ENCODE measurements at regions not wholly inside any gene's neighbourhood (a gene's known extent, or its start where the extent isn't known, plus 50 kb on each side); places are given as distances from the start of the nearest gene placed in this dataset.

GRCh38 chr11:115030166-115030565, 351.8 kb downstream of the NXPE2 start:
- Mint-ChIP-seq H3K27ac (no peak overlapping the region), H3K27me3 (no peaks in the 10 kb centered on the region), H3K4me1 (no peaks in the 10 kb centered on the region), H3K4me3 (no peak overlapping the region), H3K36me3 (no peaks in the 10 kb centered on the region), H3K9me3 (peaks cover 0 to 2% of the 10 kb centered on the region in 2 donors)
- no peak for ATAC-seq (replicated peaks)
- no peak for DNase-seq

- Mint-ChIP-seq H3K4me3 (no peak overlapping the region), H3K27me3 (no peaks in the 10 kb centered on the region), H3K36me3 (no peaks in the 10 kb centered on the region), H3K27ac (no peak overlapping the region), H3K4me1 (no peaks in the 10 kb centered on the region), H3K9me3 (peaks cover 1 to 6% of the 10 kb centered on the region in 2 donors)
- no peak for ATAC-seq (replicated peaks)
- no peak for DNase-seq
These were observed 358.3 kb downstream of the NXPE2 start for GRCh38 chr11:115036406-115037180.

DNA sequence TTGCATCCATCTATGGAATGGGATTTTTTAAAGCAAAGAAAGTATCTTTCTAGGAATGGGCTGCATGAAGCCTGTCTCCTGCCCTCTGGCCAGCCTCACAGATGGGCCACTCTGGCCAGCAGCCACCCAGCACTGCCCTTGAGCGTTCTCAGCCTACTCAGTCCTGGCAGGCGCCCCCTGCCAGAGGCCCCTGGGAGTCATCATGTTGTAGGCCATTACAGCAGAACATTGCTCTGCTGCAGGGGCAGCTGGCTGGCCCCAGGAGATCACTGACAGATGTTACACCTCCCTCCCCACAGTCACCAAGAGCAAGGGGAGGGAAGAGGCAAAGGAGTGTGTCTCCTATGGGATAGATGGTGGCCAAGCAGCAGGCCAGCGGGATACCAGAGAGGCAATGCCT, 363.7 kb downstream of the NXPE2 start:
- DNase-seq: no peak
- Mint-ChIP-seq H3K4me3 (no peak overlapping the region), H3K36me3 (no peaks in the 10 kb centered on the region), H3K4me1 (no peaks in the 10 kb centered on the region), H3K9me3 (peaks cover under 1 to 6% of the 10 kb centered on the region in 2 donors), H3K27ac (no peak overlapping the region), H3K27me3 (no peaks in the 10 kb centered on the region)
- no peak for ATAC-seq (replicated peaks)

- Mint-ChIP-seq H3K36me3 (no peaks in the 10 kb centered on the region), H3K9me3 (peaks cover 3 to 6% of the 10 kb centered on the region in 2 donors), H3K4me1 (no peaks in the 10 kb centered on the region), H3K27ac (no peak overlapping the region), H3K27me3 (no peaks in the 10 kb centered on the region), H3K4me3 (no peak overlapping the region)
- DNase-seq (no peak), ATAC-seq (replicated peaks) (no peak)
These were observed 369.3 kb downstream of the NXPE2 start for GRCh38 chr11:115047631-115048030.

GRCh38 chr11:115049796-115050195, 371.5 kb downstream of the NXPE2 start:
- Mint-ChIP-seq H3K4me1 (no peaks in the 10 kb centered on the region), H3K9me3 (peaks cover 3 to 6% of the 10 kb centered on the region in 2 donors), H3K4me3 (no peak overlapping the region), H3K27me3 (no peaks in the 10 kb centered on the region), H3K27ac (no peak overlapping the region), H3K36me3 (no peaks in the 10 kb centered on the region)
- no peak for ATAC-seq (replicated peaks)
- DNase-seq: no peak

- H3K27me3 Mint-ChIP-seq: no peaks in the 10 kb centered on the region
- no peaks in the 10 kb centered on the region for H3K36me3 Mint-ChIP-seq
- no peak for DNase-seq
- no peak overlapping the region for H3K27ac Mint-ChIP-seq
- H3K9me3 Mint-ChIP-seq: peaks cover 3 to 6% of the 10 kb centered on the region in 2 donors
- no peaks in the 10 kb centered on the region for H3K4me1 Mint-ChIP-seq
- no peak for ATAC-seq (replicated peaks)
- H3K4me3 Mint-ChIP-seq: no peak overlapping the region
These were observed 372.4 kb downstream of the NXPE2 start for GRCh38 chr11:115050756-115051155.

DNA sequence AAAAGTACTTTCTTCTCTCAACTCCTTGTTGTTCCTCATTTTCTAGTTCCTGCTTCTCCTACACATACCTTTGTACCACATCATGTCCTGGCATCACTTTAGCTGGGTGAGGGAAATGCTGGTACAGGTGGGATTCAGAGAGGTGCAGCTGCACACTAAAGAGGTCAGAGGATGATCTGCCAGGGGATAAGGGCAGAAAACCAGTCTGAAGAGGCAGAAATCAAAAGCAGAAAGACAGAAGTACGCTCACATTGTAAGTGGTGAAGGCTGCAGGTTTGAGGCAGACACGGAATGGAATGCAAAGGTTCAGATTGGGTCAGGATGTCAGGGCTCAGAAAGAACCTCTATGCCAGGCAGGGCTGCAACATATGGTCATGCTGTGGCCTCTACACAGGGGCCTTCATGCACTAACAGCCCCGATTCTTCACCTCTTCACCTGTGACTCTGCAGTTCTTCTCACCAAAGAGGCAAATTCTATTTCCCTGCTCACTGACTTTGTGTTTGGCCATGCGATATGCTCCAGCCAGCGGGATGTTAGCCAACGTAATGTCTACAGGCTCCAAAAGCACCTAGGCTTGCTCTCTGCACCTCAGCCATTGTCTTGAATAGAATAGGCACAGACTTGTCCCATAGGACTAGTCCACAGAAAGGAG, 373.7 kb downstream of the NXPE2 start:
- Mint-ChIP-seq H3K9me3 (peaks cover 11 to 17% of the 10 kb centered on the region in 2 donors), H3K4me3 (no peak overlapping the region), H3K27ac (no peak overlapping the region), H3K27me3 (no peaks in the 10 kb centered on the region), H3K4me1 (no peaks in the 10 kb centered on the region), H3K36me3 (no peaks in the 10 kb centered on the region)
- DNase-seq (no peak), ATAC-seq (replicated peaks) (no peak)

DNA sequence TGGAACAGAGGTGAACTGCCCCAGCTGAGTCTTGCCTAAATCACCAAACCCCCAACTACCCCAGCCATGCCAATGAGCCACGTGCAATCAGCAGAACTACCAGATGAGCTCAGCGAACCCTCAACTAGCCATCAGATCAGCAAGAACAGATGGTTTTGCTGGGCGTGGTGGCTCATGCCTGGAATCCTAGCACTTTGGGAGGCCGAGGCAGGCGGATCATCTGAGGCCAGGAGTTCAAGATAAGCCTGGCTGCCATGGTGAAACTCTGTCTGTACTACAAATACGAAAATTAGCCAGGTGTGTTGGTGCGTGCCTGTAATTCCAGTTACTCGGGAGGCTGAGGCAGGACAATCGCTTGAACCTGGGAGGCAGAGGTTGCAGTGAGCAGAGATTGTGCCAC, 374.3 kb downstream of the NXPE2 start:
- no peak for ATAC-seq (replicated peaks)
- Mint-ChIP-seq H3K27me3 (no peaks in the 10 kb centered on the region), H3K27ac (no peak overlapping the region), H3K36me3 (no peaks in the 10 kb centered on the region), H3K4me1 (no peaks in the 10 kb centered on the region), H3K9me3 (peaks cover 14 to 16% of the 10 kb centered on the region in 2 donors), H3K4me3 (no peak overlapping the region)
- no peak for DNase-seq

DNA sequence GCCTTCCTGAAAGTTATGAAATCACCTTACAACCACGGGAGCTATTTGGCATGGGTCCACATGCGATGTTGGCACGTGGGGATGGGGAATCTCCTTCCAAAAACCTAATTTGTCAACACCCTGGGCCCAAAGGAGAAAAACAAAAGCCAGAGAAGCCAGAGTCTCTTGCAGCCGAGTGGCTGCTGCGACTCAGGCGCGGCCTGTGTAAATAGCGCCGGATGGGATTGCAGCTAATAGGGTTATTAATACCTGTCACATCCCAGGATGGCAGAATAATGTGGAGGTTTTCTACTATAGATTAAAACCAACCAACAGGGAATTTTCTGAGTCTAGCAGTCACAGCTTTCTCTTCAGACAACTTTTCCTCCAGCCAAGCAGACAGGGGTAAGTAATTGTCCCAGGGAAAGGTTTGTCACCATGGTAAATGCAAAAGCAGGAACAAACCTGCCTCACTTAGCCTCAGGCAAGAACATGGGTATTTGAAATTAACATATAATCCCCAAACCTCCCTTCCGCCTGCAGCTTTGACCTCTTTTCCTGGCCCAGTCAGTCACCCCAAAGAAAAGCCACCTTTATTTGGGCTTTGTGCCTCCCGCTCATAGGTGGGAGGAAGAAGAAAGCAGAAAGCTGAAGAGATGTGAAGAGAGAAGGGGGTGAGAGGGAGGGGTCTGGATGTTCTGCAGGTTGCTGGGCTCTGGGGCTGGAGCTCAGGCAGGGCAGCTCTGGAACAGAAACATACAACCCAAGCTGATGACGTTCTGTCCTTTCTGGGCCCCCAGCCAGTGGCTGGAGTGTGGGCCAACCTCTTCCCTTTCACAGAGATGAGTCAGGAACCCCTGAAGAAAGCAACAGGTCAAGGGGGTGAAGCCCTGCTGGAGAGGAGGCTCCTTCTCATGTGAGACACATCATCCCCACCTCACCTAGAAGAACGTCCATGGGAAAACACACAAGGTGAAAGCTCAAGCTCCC, 376.5 kb downstream of the NXPE2 start:
- ATAC-seq (replicated peaks) (no peak), DNase-seq (no peak)
- H3K27me3 Mint-ChIP-seq: no peaks in the 10 kb centered on the region
- no peak overlapping the region for H3K4me3 Mint-ChIP-seq
- peaks cover 11 to 12% of the 10 kb centered on the region in 2 donors for H3K9me3 Mint-ChIP-seq
- no peaks in the 10 kb centered on the region for H3K4me1 Mint-ChIP-seq
- H3K27ac Mint-ChIP-seq: no peak overlapping the region
- no peaks in the 10 kb centered on the region for H3K36me3 Mint-ChIP-seq

- DNase-seq: no peak
- H3K4me1 Mint-ChIP-seq: no peaks in the 10 kb centered on the region
- H3K27me3 Mint-ChIP-seq: no peaks in the 10 kb centered on the region
- H3K4me3 Mint-ChIP-seq: no peak overlapping the region
- peaks cover 11 to 12% of the 10 kb centered on the region in 2 donors for H3K9me3 Mint-ChIP-seq
- no peak for ATAC-seq (replicated peaks)
- no peaks in the 10 kb centered on the region for H3K36me3 Mint-ChIP-seq
- H3K27ac Mint-ChIP-seq: no peak overlapping the region
These were observed 378.2 kb downstream of the NXPE2 start for GRCh38 chr11:115056514-115056913.

DNA sequence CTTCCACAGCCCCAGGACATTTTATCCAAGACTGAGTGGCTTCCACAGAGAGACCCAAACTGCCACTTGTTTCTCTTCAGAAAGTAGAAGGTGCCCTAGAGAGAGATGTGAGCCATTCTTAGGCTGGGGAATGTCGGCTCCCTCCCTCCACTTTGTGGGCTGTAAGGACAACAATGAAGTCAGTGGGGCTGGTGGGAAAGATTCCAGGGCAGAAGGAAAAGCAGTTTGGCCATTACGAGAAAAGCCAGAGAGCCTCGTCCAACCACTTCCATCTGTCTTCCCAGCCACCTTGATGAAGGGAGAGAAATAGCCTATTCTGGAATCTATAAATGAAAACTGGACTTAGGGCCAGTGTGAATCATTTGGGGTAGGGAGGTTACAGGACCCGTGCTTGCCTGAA, 382.5 kb downstream of the NXPE2 start:
- Mint-ChIP-seq H3K27ac (no peak overlapping the region), H3K4me1 (no peaks in the 10 kb centered on the region), H3K4me3 (no peak overlapping the region), H3K36me3 (no peaks in the 10 kb centered on the region), H3K9me3 (peaks cover 10 to 11% of the 10 kb centered on the region in 2 donors), H3K27me3 (no peaks in the 10 kb centered on the region)
- ATAC-seq (replicated peaks): no peak
- no peak for DNase-seq

DNA sequence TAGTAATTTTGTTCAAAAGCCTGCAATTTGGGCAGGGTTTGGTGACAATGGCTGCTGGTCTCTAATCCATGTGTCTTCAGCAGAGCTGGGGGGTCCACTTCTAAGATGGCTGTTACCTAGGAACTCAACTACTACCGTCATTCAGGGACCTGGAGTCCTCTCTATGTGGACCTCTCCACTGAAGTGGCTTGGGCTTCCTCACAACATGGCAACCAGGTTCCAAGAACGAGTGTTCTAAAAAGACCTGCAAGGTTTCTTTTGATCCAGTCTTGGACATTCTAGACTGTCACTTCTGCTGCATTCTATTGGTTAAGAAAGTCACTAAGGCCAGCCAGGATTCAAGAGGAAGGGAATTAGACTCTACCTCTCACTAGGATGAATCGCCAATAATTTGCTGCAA, 387.0 kb downstream of the NXPE2 start:
- Mint-ChIP-seq H3K36me3 (no peaks in the 10 kb centered on the region), H3K9me3 (no peaks in the 10 kb centered on the region), H3K27me3 (no peaks in the 10 kb centered on the region), H3K27ac (no peak overlapping the region), H3K4me1 (no peaks in the 10 kb centered on the region), H3K4me3 (no peak overlapping the region)
- DNase-seq (no peak), ATAC-seq (replicated peaks) (no peak)

GRCh38 chr11:115065830-115066664, 387.7 kb downstream of the NXPE2 start:
- Mint-ChIP-seq H3K4me3 (no peak overlapping the region), H3K4me1 (no peaks in the 10 kb centered on the region), H3K27ac (no peak overlapping the region), H3K9me3 (no peaks in the 10 kb centered on the region), H3K27me3 (no peaks in the 10 kb centered on the region), H3K36me3 (no peaks in the 10 kb centered on the region)
- DNase-seq (no peak), ATAC-seq (replicated peaks) (no peak)

DNA sequence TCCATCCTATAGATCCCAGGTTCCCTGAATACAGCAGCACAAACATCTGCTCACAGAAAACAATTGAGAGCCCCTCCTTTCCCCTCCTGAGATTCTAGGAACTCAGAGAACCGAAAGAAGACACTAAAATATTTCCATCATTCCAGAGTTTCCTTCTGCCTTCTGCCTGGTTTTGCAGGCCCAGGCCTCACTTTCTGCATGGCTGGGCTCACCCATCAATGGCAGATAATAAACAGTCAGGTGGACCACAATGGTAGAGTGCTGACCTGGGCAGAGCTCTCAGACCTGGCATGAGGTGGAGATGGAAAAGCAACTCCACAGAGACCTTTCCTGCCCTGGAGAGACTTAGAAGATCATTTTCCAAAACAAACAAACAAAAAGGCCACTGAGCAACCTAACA, 389.1 kb downstream of the NXPE2 start:
- Mint-ChIP-seq H3K9me3 (no peaks in the 10 kb centered on the region), H3K4me3 (no peak overlapping the region)

More for the DNA sequence above, 389.1 kb downstream of the NXPE2 start:
- Mint-ChIP-seq H3K27me3 (peaks cover 0 to 3% of the 10 kb centered on the region in 2 donors), H3K36me3 (no peaks in the 10 kb centered on the region), H3K27ac (no peak overlapping the region), H3K4me1 (no peaks in the 10 kb centered on the region)
- DNase-seq: no peak
- ATAC-seq (replicated peaks): no peak

Measured in stimulated activated naive B cell treated with anti-CD40 and anti-IgM and Interleukin-4, amounts not matched to agents 10 μg/mL and 1 μg/mL and 100 μg/mL, for 72 hours (primary cell).